Endothelial cell of umbilical vein (primary cell): ENCODE measurements at regions not wholly inside any gene's neighbourhood (a gene's known extent, or its start where the extent isn't known, plus 50 kb on each side); places are given as distances from the start of the nearest gene placed in this dataset.

Source experiments
- BruUV-seq: library from RNA; stranded (reverse); fragments of 400-500 nt; replicated peaks from 2 replicates; lab custom pipeline; 2021; lab: Mats Ljungman, UMichigan
- CTCF ChIA-PET: fragments of 300-600, 350-600 bp; sonication (Branson Sonifier 250); formaldehyde crosslinking; loops from one replicate; lab custom pipeline; 2021; ENCODE audit warnings: antibody characterized with exemption, inconsistent platforms; lab: Charles Lee
- POLR2A ChIA-PET: fragments of 300-600, 350-600 bp; sonication (Branson Sonifier 250); formaldehyde crosslinking; loops from one replicate; lab custom pipeline; 2021; ENCODE audit warnings: antibody characterized with exemption, inconsistent platforms; lab: Charles Lee
- DNase-seq: peaks from one replicate; pipeline ENCODE4 v3.0.0-alpha.2; 2011; ENCODE audit warnings: low read depth, low spot score
- FAIRE-seq: peaks from 2 replicates; lab custom pipeline; 2011; peaks lifted over from hg19 to GRCh38; lab: Jason Lieb, UNC
- H2AFZ ChIP-seq: 2 replicates; pipeline ENCODE4 v1.6.0; 2012; ENCODE audit warnings: low read depth, low read length, control low read depth, inconsistent platforms
- H3K27ac ChIP-seq: 2 replicates; pipeline ENCODE4 v1.5.1; 2011; ENCODE audit warnings: low read depth, mild to moderate bottlenecking, control low read depth, low read length, moderate library complexity; ENCODE audit not compliant: insufficient read depth
- H3K27me3 ChIP-seq, 2 experiments: 2 replicates each; pipeline versions ENCODE4 v1.6.0 to v1.6.1; 2011; ENCODE audit warnings: low read length in 2 of 2, mixed read lengths in 1 of 2; ENCODE audit not compliant: control insufficient read depth in 2 of 2, insufficient read depth in 2 of 2
- H3K36me3 ChIP-seq, 2 experiments: 2 replicates in 1 of 2; 3 replicates in 1 of 2; pipeline ENCODE4 v1.5.1; 2011; ENCODE audit warnings: low read length in 2 of 2, mild to moderate bottlenecking in 1 of 2, moderate library complexity in 1 of 2; ENCODE audit not compliant: control insufficient read depth in 2 of 2, insufficient read depth in 2 of 2; ENCODE audit errors: extremely low read depth in 1 of 2
- H3K4me1 ChIP-seq: 3 replicates; pipeline ENCODE4 v1.5.1; 2011; ENCODE audit warnings: mild to moderate bottlenecking, low read length; ENCODE audit not compliant: control insufficient read depth, insufficient read depth; ENCODE audit errors: extremely low read depth
- H3K4me2 ChIP-seq: 2 replicates; pipeline ENCODE4 v1.6.1; 2011; ENCODE audit warnings: low read length, control low read depth, mixed read lengths; ENCODE audit not compliant: insufficient read depth
- H3K4me3 ChIP-seq, 3 experiments: fragments of 200-600 bp in 1 of 3; sonication (generic), shearing (Covaris generic) in 1 of 3; replicated peaks in 1 of 3; 2 replicates each; pipeline ENCODE4 v1.5.1; 2011 to 2016; ENCODE audit warnings: control low read depth in 3 of 3, low read length in 3 of 3, mild to moderate bottlenecking in 2 of 3, inconsistent platforms in 1 of 3, low read depth in 1 of 3, moderate library complexity in 1 of 3; ENCODE audit not compliant: insufficient read depth in 1 of 3
- H3K79me2 ChIP-seq: 2 replicates; pipeline ENCODE4 v1.6.0; 2012; ENCODE audit warnings: low read length, inconsistent platforms; ENCODE audit not compliant: control insufficient read depth, insufficient read depth
- H3K9ac ChIP-seq: replicated peaks from 2 replicates; pipeline ENCODE3; 2011; ENCODE audit warnings: low read length, control low read depth; ENCODE audit not compliant: insufficient read depth; ENCODE audit errors: extremely low read depth
- H3K9me1 ChIP-seq: replicated peaks from 3 replicates; pipeline ENCODE4 v1.6.0; 2011; ENCODE audit warnings: mild to moderate bottlenecking, low read length; ENCODE audit not compliant: control insufficient read depth, insufficient read depth; ENCODE audit errors: extremely low read depth
- H3K9me3 ChIP-seq: replicated peaks from 2 replicates; pipeline ENCODE4 v1.5.1; 2012; ENCODE audit warnings: low read length, inconsistent platforms; ENCODE audit not compliant: control insufficient read depth, insufficient read depth
- H4K20me1 ChIP-seq: replicated peaks from 2 replicates; pipeline ENCODE3; 2011; ENCODE audit warnings: mild to moderate bottlenecking, low read length; ENCODE audit not compliant: control insufficient read depth, insufficient read depth; ENCODE audit errors: extremely low read depth
- EZH2 ChIP-seq: IDR thresholded peaks from 2 replicates; pipeline ENCODE4 v1.6.1; 2012; ENCODE audit warnings: borderline replicate concordance, low read depth, mild to moderate bottlenecking, moderate library complexity, low read length, inconsistent platforms; ENCODE audit not compliant: severe bottlenecking
- FOS ChIP-seq: IDR thresholded peaks from 2 replicates; pipeline ENCODE4 v1.6.1; 2011; ENCODE audit warnings: mild to moderate bottlenecking, low read length, moderate library complexity, borderline replicate concordance; ENCODE audit not compliant: insufficient read depth
- GATA2 ChIP-seq: IDR thresholded peaks from 2 replicates; pipeline ENCODE4 v1.7.0; 2011; ENCODE audit warnings: low read depth, mild to moderate bottlenecking, moderate library complexity, mixed read lengths, low read length; ENCODE audit not compliant: insufficient read length, insufficient read depth
- JUN ChIP-seq: IDR thresholded peaks from 2 replicates; pipeline ENCODE4 v1.6.1; 2011; ENCODE audit warnings: borderline replicate concordance, low read depth; ENCODE audit not compliant: insufficient read length, insufficient read depth
- MYC ChIP-seq: IDR thresholded peaks from one replicate; pipeline ENCODE4 v1.6.1; 2011; ENCODE audit warnings: mild to moderate bottlenecking, low read depth, low read length
- POLR2A ChIP-seq: IDR thresholded peaks from 2 replicates; pipeline ENCODE4 v1.6.1; 2012; ENCODE audit warnings: low read depth, mild to moderate bottlenecking, control low read depth, low read length
- POLR2AphosphoS5 ChIP-seq: IDR thresholded peaks from 2 replicates; pipeline ENCODE4 v1.6.1; 2012; ENCODE audit warnings: low read depth, mild to moderate bottlenecking, control low read depth, low read length, moderate library complexity; ENCODE audit not compliant: insufficient read depth
- dilution Hi-C: fragments of 300-500 bp; cut with MboI; formaldehyde crosslinking; loops from one replicate; pipeline ENCODE4 v1.15.0; 2019; ENCODE audit warnings: low sequenced_read_pairs; ENCODE audit not compliant: extremely low pct_ligation_motif_present
- intact Hi-C: fragments of 100-400 bp; cut with micrococcal nuclease; formaldehyde crosslinking; loops from one replicate; pipeline ENCODE4 v1.10.0; 2022
- TF ChIP-seq, protein P1 (sequence below): IDR thresholded peaks from 2 replicates; pipeline ENCODE4 v1.6.1; 2011; ENCODE audit not compliant: insufficient read depth, insufficient read length
- TF ChIP-seq, protein P2 (sequence below), 2 donors: IDR thresholded peaks; 1 replicate in 1 of 2; 2 replicates in 1 of 2; pipeline ENCODE4 v1.5.1; 2011; ENCODE audit warnings: low read length in 2 of 2, mild to moderate bottlenecking in 2 of 2, moderate library complexity in 2 of 2, control low read depth in 1 of 2, inconsistent platforms in 1 of 2, low read depth in 1 of 2; ENCODE audit not compliant: insufficient read depth in 1 of 2; ENCODE audit errors: extremely low read depth in 1 of 2

DNA sequence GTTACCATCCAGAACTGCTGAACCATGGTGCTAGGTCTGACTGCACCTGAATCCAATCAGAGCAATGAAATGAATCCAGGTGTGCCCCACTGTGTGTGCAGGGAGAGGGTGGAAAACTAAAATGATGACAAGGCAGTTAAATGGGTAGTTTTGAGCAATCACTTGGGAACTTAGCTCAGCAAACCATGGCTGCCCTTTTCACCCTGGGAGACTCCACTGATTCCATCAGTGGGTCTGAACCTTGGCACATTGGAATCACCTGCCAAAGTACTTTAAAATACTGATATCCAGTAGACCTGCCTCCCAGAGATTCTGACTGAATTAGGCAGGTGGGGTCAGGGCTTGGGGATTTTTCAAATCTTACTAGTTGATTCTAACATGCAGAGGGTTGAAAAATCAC, 59.8 kb upstream of the USP3 start:
- no peaks in the 10 kb centered on the region for H3K4me1 ChIP-seq
- H3K9me3 ChIP-seq = no peaks in the 10 kb centered on the region
- no peak overlapping the region for H3K9ac ChIP-seq
- intact Hi-C loops (no loop called here), dilution Hi-C loops (no loop called here)
- no peaks in the 10 kb centered on the region for H3K79me2 ChIP-seq
- H3K4me2 ChIP-seq = no peak overlapping the region
- no peak overlapping the region for H3K4me3 ChIP-seq
- ChIA-PET POLR2A (no interaction called here), CTCF (interaction anchor here (0.8 to 1.6 kb wide), 6 partner anchors 9 to 153 kb away, joined by 3 to 5 read pairs (median 4); no protein-coding TSS in a partner anchor)
- no peak overlapping the region for H2AFZ ChIP-seq
- H4K20me1 ChIP-seq = no peaks in the 10 kb centered on the region
- no peak overlapping the region for H3K27ac ChIP-seq
- no TSS peak for BruUV-seq
- DNase-seq (no peak), FAIRE-seq (no peak)
- H3K9me1 ChIP-seq = no peaks in the 10 kb centered on the region
- peaks cover 5 to 10% of the 10 kb centered on the region in 2 experiments for H3K27me3 ChIP-seq
- no peaks in the 10 kb centered on the region for H3K36me3 ChIP-seq
- no peak for TF ChIP-seq MYC
- no peak for TF ChIP-seq EZH2
- no peak for TF ChIP-seq POLR2A
- TF ChIP-seq JUN = no peak
- TF ChIP-seq, protein P1, sequence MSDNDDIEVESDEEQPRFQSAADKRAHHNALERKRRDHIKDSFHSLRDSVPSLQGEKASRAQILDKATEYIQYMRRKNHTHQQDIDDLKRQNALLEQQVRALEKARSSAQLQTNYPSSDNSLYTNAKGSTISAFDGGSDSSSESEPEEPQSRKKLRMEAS = no peak
- TF ChIP-seq FOS = no peak
- no peak for TF ChIP-seq POLR2AphosphoS5
- TF ChIP-seq GATA2 = no peak
- TF ChIP-seq, protein P2, sequence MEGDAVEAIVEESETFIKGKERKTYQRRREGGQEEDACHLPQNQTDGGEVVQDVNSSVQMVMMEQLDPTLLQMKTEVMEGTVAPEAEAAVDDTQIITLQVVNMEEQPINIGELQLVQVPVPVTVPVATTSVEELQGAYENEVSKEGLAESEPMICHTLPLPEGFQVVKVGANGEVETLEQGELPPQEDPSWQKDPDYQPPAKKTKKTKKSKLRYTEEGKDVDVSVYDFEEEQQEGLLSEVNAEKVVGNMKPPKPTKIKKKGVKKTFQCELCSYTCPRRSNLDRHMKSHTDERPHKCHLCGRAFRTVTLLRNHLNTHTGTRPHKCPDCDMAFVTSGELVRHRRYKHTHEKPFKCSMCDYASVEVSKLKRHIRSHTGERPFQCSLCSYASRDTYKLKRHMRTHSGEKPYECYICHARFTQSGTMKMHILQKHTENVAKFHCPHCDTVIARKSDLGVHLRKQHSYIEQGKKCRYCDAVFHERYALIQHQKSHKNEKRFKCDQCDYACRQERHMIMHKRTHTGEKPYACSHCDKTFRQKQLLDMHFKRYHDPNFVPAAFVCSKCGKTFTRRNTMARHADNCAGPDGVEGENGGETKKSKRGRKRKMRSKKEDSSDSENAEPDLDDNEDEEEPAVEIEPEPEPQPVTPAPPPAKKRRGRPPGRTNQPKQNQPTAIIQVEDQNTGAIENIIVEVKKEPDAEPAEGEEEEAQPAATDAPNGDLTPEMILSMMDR (IDR thresholded peaks at IDR 0.05; ENCODE audit: extremely low read depth in 1 of 2, insufficient read depth in 1 of 2, low read depth in 1 of 2, low read length in 2 of 2) = no peak
